PC-3 (cell line): ENCODE measurements at regions not wholly inside any gene's neighbourhood (a gene's known extent, or its start where the extent isn't known, plus 50 kb on each side); places are given as distances from the start of the nearest gene placed in this dataset.

Experiments used
- ATAC-seq: fragments of 200-7000 bp; cut with Tn5 transposase; 2 replicates; pipeline ENCODE4 v1.9.1; 2020; ENCODE audit warnings: mild to moderate bottlenecking, moderate library complexity
- BruUV-seq: library from RNA; stranded (reverse); fragments of 400-500 nt; replicated peaks from 2 replicates; lab custom pipeline; 2021; lab: Mats Ljungman, UMichigan
- CTCF ChIA-PET: fragments of 300-600 bp; sonication (Branson Sonifier 250); formaldehyde crosslinking; loops from one replicate; lab custom pipeline; 2022; ENCODE audit warnings: antibody characterized with exemption; lab: Charles Lee
- POLR2A ChIA-PET: fragments of 300-600 bp; sonication (Branson Sonifier 250); formaldehyde crosslinking; loops from one replicate; lab custom pipeline; 2022; ENCODE audit warnings: antibody characterized with exemption; ENCODE audit not compliant: unreplicated experiment; lab: Charles Lee
- DNase-seq: peaks from one replicate; pipeline ENCODE4 v3.0.0-alpha.2; 2015
- H2AFZ ChIP-seq: fragments of 300-600 bp; sonication (generic); 2 replicates; pipeline ENCODE4 v1.6.0; 2016; ENCODE audit warnings: antibody characterized with exemption, low read length
- H3F3A ChIP-seq: fragments of 300-600 bp; sonication (generic); one replicate; pipeline ENCODE4 v1.6.0; 2017; ENCODE audit warnings: antibody characterized with exemption, low read length, control low read depth, mild to moderate bottlenecking; ENCODE audit not compliant: unreplicated experiment
- H3K27ac ChIP-seq: fragments of 300-600 bp; sonication (generic); 2 replicates; pipeline ENCODE4 v1.5.1; 2016; ENCODE audit warnings: mild to moderate bottlenecking, low read length
- H3K27me3 ChIP-seq: fragments of 300-600 bp; sonication (generic); 2 replicates; pipeline ENCODE4 v1.6.1; 2016; ENCODE audit warnings: low read length, mixed read lengths
- H3K36me3 ChIP-seq: fragments of 300-600 bp; sonication (generic); 2 replicates; pipeline ENCODE4 v1.6.1; 2016; ENCODE audit warnings: low read depth, mixed run types, low read length, mixed read lengths
- H3K4me1 ChIP-seq: fragments of 300-600 bp; sonication (generic); 2 replicates; pipeline ENCODE4 v1.5.1; 2016; ENCODE audit warnings: low read length; ENCODE audit not compliant: insufficient read depth
- H3K4me2 ChIP-seq: fragments of 300-600 bp; sonication (generic); 2 replicates; pipeline ENCODE4 v1.6.0; 2016; ENCODE audit warnings: low read length
- H3K4me3 ChIP-seq: fragments of 300-600 bp; sonication (generic); 2 replicates; pipeline ENCODE4 v1.5.1; 2016; ENCODE audit warnings: mild to moderate bottlenecking, low read length, mixed read lengths
- H3K79me2 ChIP-seq: fragments of 300-600 bp; sonication (generic); 2 replicates; pipeline ENCODE4 v1.6.1; 2017; ENCODE audit warnings: low read length, mixed read lengths
- H3K9ac ChIP-seq: fragments of 300-600 bp; sonication (generic); 2 replicates; pipeline ENCODE4 v1.6.0; 2016; ENCODE audit warnings: mild to moderate bottlenecking, low read length
- H3K9me2 ChIP-seq: fragments of 300-600 bp; sonication (generic); replicated peaks from 2 replicates; pipeline ENCODE4 v1.6.1; 2016; ENCODE audit warnings: mixed run types, low read length, mixed read lengths
- H3K9me3 ChIP-seq: fragments of 300-600 bp; sonication (generic); 2 replicates; pipeline ENCODE4 v1.6.1; 2016; ENCODE audit warnings: low read length, mixed read lengths
- H4K20me1 ChIP-seq: fragments of 300-600 bp; sonication (generic); 2 replicates; pipeline ENCODE4 v1.6.1; 2016; ENCODE audit warnings: low read length, mixed read lengths
- CTCF ChIP-seq: fragments of 300-600 bp; sonication (generic); conservative IDR thresholded peaks from 2 replicates; pipeline ENCODE4 v1.5.1; 2017; ENCODE audit warnings: antibody characterized with exemption, low read depth, mild to moderate bottlenecking, low read length
- EZH2 ChIP-seq: fragments of 300-600 bp; sonication (generic); IDR thresholded peaks from one replicate; pipeline ENCODE4 v1.6.1; 2017; ENCODE audit warnings: antibody characterized with exemption, mild to moderate bottlenecking, low read length; ENCODE audit not compliant: unreplicated experiment
- EZH2phosphoT487 ChIP-seq: fragments of 300-600 bp; sonication (generic); IDR thresholded peaks from 2 replicates; pipeline ENCODE4 v1.6.1; 2018; ENCODE audit warnings: mild to moderate bottlenecking, antibody characterized with exemption, low read length, borderline replicate concordance
- intact Hi-C: fragments of 100-400 bp; cut with micrococcal nuclease; formaldehyde crosslinking; loops from 2 replicates; pipeline ENCODE4 v1.9.0; 2023

- no TSS peak for BruUV-seq
- H3K79me2 ChIP-seq, result no peaks in the 10 kb centered on the region
- H3K4me3 ChIP-seq, result no peak overlapping the region
- H3K9me3 ChIP-seq, result no peaks in the 10 kb centered on the region
- no peak overlapping the region for H3K4me2 ChIP-seq
- no peaks in the 10 kb centered on the region for H3K9me2 ChIP-seq
- H3K27ac ChIP-seq, result no peak overlapping the region
- H3K4me1 ChIP-seq, result no peaks in the 10 kb centered on the region
- H3K9ac ChIP-seq, result no peak overlapping the region
- CTCF ChIA-PET, result interaction anchor here (0.6 kb wide), 1 partner anchor 824 kb away, joined by 3 read pairs; no protein-coding TSS in a partner anchor
- DNase-seq (no peak), ATAC-seq (no peak)
- no peaks in the 10 kb centered on the region for H4K20me1 ChIP-seq
- POLR2A ChIA-PET, result no interaction called here
- H3F3A ChIP-seq, result no peaks in the 10 kb centered on the region
- intact Hi-C loops, result no loop called here
- no peak for TF ChIP-seq EZH2
- no peak for TF ChIP-seq EZH2phosphoT487
- no peak for TF ChIP-seq CTCF
- H3K36me3 ChIP-seq, result no peaks in the 10 kb centered on the region
- H2AFZ ChIP-seq, result no peak overlapping the region
- H3K27me3 ChIP-seq, result no peaks in the 10 kb centered on the region
These were observed 63.8 kb upstream of the THY1 start for GRCh38 chr11:119486691-119487259.

GRCh38 chr11:119486016-119486415 is 63.0 kb upstream of the THY1 start:
- H2AFZ ChIP-seq, result no peak overlapping the region
- H3K9me3 ChIP-seq, result no peaks in the 10 kb centered on the region
- H3K4me2 ChIP-seq, result no peak overlapping the region
- intact Hi-C loops, result no loop called here
- ATAC-seq, result no peak
- ChIA-PET CTCF (no interaction called here), POLR2A (no interaction called here)
- no peak overlapping the region for H3K9ac ChIP-seq
- no peak for DNase-seq
- no peak for TF ChIP-seq EZH2phosphoT487
- TF ChIP-seq CTCF, result no peak
- no peak for TF ChIP-seq EZH2
- no peak overlapping the region for H3K4me3 ChIP-seq
- peaks cover under 1% of the 10 kb centered on the region for H3K4me1 ChIP-seq
- no peaks in the 10 kb centered on the region for H3K27me3 ChIP-seq
- BruUV-seq, result no TSS peak
- H4K20me1 ChIP-seq, result no peaks in the 10 kb centered on the region
- no peaks in the 10 kb centered on the region for H3K79me2 ChIP-seq
- H3K36me3 ChIP-seq, result no peaks in the 10 kb centered on the region
- H3K27ac ChIP-seq, result no peak overlapping the region
- H3F3A ChIP-seq, result no peaks in the 10 kb centered on the region
- H3K9me2 ChIP-seq, result no peaks in the 10 kb centered on the region

- Histone ChIP-seq H2AFZ (no peak overlapping the region), H3K9me2 (no peaks in the 10 kb centered on the region), H3K4me3 (no peak overlapping the region), H3K4me1 (peaks cover 10% of the 10 kb centered on the region), H3K4me2 (no peak overlapping the region), H3K79me2 (no peaks in the 10 kb centered on the region), H3K27ac (no peak overlapping the region), H3F3A (no peaks in the 10 kb centered on the region), H3K9me3 (no peaks in the 10 kb centered on the region), H3K27me3 (no peaks in the 10 kb centered on the region), H4K20me1 (no peaks in the 10 kb centered on the region), H3K9ac (no peak overlapping the region), H3K36me3 (no peaks in the 10 kb centered on the region)
- no TSS peak for BruUV-seq
- no peak for TF ChIP-seq EZH2phosphoT487
- TF ChIP-seq CTCF, result peak; percentile 43; the same call in 1 of the 2 replicates
- ATAC-seq (no peak), DNase-seq (no peak)
- CTCF ChIA-PET, result no interaction called here
- POLR2A ChIA-PET, result no interaction called here
- intact Hi-C loops, result loop anchor here (5.0 kb wide), 1 partner anchor 132 kb away; no protein-coding TSS in a partner anchor
These were observed 62.0 kb upstream of the THY1 start for GRCh38 chr11:119484741-119485605.
